ENCODE measurements at regions not wholly inside any gene's neighbourhood (a gene's known extent, or its start where the extent isn't known, plus 50 kb on each side); places are given as distances from the start of the nearest gene placed in this dataset.

DNA sequence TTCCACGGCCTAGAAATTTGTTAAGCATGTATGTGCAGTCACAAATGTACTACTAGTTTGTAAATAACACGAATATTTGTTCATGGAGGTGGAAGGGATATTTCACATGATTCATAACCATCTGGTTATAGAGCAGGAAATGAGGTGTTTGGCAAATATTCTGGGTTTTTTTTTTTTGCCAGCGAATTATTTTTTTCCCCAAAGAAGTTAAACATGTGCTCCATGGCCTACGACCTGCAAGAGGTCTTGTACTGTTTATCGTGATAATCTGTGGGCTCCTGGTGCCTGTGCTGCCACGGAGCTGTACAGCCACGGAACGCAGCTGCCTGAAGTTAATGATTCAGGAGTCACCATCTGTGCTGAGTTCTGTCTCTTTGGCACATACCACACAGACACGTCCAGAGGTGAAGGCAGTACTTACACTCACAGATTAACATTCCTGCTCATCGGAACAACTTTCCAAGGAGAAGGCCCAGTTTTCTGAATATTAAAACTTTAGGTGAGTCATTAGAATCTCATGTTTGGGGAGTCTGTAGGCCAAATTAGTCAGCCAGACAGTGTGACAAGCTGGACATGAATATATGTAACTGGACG lies 156.3 kb downstream of the TMX1 start:
- DNase-seq (ENCODE audit: low spot score): peak; percentile 40

DNA sequence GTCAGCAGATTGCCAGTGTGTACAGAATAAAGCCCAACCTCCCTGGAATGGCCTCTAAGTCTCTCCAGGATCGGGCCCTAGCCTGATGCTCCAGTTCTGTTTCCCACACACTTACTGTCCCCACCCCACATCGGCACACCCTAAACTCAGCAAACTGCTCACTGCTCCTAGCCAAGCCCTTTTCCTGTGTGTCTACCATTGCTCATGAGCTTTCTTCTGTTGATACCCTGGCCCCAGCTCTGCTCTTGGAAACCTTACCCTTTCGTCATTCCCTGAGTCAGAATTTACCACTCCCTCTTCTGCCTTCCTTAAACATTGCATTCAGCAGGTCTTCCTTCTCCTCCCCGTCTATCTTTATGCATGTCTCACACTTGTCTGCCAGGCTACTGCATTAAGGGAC lies 158.9 kb downstream of the TMX1 start:
- no peak for DNase-seq (ENCODE audit: low spot score)

DNA sequence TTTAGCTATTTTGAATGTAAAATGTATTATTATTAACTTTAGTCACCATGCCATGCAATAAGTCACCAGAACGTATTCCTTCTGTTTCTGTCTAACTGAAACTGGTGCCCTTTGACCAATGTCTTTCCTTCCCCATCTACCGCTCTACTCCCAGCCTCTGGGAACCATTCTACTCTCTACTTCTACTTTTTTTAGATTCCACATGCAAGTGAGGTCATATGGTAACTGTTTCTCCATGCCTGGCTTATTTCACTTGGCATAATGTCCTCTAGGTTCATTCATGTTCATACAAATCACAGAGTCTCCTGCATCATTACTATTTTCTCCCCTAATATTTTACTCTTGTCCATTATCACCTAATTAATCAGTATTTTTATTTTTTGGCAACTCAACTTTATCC lies 160.1 kb downstream of the TMX1 start:
- peak; percentile 42 for DNase-seq (ENCODE audit: low spot score)

DNA sequence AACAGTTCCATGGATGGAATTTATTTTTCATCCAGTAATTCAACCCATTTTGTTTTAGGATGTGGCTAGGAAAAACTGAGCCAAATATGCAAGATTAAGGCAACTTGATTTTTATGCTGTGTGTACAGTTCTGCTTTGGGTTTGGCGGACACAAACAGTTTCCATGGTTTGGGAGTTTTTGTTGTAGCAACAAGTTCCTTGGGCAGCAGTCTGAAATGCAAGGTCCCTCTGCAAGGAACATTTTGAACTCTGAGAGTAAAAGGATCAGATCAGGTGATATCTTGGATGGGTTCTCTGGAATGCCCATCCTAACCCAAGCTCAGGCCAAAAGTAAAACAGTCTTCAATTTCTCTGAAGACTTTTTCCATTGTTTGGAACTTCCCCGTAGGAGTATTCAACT lies 161.2 kb downstream of the TMX1 start:
- DNase-seq (ENCODE audit: low spot score): no peak

DNA sequence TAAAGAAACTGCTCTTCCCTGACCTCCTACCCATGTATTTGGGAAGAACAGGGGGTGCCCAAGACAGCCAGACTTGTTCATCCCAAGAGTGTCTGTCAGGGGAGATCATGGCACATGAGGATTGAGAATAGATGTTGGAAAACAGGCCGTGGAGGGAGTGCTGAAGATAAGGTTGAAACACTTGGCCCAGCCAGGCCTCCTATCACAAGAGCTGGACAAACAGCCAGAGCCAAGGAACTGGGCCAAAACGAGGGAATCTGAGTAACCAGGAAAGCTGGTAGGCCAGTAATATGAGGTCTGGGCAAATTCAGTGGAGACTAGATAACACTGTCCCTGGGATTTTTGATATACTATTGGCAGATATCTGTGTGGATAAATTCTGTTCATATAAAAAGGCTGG lies 161.7 kb downstream of the TMX1 start:
- no peak for DNase-seq (ENCODE audit: low spot score)

DNA sequence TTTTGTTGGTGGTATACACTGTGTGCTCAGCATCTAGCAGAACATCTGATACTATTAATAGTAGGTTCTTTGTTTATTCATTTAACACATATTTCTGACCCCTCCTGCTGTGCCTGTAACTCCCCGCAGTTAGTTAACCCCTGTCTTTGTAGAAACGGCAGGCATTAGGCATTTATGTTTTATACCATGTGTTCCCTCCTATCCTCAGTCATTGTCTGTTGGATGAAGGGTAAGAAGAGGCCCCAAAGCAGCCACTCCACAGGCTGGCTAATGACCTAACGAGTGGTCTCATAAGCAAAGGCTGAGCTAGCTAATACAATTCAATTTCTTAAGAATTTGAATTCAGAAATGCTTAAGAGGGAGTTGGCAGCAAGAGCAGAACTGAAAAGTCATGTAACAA lies 170.8 kb downstream of the TMX1 start:
- no peak for DNase-seq (ENCODE audit: low spot score)

DNA sequence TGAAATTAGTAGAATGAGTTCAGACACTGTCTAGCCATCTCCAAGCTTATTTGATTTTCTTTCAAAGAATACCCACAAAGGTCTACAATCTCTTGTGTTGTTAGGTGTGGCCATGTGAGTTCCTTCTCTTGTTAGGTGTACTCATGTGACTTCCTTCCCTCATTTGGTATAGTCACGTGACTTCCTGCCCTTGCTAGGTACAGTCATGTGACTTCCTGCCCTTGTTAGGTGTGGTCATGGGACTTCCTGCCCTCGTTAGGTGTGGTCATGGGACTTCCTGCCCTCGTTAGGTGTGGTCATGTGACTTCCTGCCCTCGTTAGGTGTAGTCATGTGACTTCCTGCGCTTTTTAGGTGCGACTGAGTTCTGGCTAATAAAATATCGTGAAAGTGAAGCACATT lies 179.6 kb downstream of the TMX1 start:
- no peak for DNase-seq (ENCODE audit: low spot score)

DNA sequence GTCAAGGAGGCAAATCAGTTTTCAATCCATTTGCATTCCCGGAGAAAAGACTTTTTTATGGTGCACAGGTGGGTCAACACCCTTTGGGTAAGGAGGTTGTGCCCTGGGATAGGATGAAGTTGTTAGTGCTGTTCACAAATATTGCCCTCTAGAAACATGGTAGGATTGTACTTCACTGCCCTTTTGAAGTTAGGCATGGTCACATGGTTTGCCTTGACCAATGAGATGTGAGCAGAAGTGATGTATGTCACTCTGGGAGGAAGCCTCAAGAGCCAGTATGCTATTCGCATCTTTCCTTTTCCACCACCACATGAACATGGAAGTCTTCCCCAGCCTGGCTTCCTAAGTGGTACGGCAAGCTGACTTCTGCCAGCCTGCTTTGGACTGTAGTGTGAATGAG lies 182.7 kb downstream of the TMX1 start:
- no peak for DNase-seq (ENCODE audit: low spot score)

DNA sequence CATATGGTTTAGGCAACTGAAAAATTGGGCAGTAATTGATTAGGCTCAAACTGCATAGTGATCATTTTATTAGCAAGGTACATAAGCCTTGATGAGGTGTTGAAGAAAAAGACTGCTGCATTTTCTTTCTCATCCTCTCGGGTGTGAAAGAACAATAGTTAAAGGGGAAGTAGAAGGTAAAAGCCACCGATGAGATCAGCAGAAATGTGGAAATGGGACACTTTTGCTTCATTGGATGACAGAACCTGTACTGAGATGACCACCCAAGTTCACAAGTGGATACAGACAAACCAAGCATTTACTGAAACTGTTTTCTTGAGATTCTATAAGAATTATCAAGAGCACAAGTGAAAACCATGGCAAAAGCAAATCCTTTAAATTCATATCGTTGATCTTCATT lies 184.0 kb downstream of the TMX1 start:
- no peak for DNase-seq (ENCODE audit: low spot score)

DNA sequence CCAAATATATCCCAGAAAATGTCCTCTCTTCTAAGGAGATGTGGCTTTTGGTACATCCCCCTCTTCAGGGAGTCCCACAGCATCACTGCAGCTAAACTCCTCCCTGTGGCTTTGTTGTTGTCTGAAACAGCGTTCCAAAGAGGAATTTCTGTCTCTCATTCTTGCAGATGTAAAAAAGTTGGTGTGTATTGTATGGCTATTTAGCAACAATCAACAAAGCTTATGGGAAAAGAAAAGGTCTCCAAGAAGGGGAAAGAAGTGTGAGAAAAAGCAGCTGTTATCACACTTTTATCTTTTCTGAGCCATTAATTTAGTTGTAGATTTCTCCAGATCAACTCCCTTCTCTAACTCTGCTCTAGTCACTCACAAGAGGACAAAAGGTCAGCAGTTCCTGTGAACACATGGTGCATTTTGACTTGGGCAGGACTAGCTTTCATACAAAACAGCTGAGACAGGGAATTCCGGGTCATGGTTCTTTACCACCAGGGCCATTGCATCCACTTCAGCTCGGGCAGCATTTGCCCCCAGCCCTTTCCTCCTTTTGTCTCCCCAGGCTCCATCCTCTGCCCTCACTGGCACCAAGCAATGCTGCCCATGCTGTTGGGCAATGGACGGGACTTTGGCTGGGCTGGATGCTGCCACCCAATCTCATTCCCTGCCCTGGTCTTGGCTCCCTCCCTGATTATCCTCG lies 184.7 kb downstream of the TMX1 start:
- DNase-seq (ENCODE audit: low spot score): peak; percentile 55

DNA sequence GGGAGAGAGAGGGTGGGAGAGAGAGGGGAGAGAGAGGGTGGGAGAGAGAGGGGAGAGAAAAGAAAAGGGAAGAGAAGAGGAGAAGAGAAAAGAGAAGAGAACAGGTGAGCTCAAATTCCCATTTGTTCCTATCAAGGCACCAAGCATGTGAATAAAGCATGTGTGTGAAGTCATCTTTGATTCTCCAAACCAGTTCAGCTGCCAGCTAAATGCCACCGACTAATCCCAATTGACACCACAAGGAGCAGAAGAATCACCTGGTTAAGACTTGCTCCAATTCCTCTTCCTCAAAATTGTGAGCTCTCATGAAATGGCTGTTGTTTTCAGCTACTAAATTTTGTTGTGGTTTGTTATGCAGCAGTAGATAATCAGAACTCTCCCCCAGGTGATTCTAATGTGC lies 188.9 kb downstream of the TMX1 start:
- no peak for DNase-seq (ENCODE audit: low spot score)

DNA sequence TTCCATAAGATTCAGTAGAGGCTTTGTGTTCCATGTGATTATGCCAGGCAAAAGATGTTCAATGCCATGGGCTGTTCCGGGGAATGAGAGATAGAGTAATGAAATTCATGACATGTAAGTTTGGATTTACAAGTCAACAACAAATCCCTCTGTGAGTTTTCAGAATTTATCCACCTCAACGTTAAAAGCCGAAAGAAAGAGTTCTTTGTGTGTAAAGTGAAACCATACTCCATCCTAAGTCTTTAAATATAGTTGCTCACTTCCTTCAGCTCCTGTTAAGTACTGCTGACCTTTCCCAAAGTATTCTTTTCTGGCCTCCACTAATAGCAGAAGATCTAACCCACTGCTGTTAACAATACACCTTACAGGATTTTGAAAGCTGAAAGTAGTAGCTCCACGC lies 190.0 kb downstream of the TMX1 start:
- no peak for DNase-seq (ENCODE audit: low spot score)

DNA sequence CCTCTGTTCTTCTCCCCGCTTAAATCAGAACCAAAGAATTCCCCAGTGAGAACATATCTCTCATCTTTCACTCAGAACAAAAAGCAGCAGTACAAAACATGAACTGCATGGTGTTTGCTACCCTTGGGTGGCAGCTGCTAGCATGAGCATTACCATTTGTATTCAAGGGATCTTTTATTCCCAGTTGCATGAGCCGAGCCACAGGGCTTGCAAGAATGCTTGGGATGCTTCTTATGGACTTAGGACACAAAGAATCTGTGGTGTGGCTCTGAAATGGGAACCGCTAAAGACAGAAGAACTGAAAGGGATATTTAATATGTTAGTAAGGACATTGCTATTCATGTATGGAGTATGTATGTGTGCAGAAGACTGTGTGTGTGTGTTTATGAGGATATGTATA lies 190.6 kb downstream of the TMX1 start:
- no peak for DNase-seq (ENCODE audit: low spot score)

DNA sequence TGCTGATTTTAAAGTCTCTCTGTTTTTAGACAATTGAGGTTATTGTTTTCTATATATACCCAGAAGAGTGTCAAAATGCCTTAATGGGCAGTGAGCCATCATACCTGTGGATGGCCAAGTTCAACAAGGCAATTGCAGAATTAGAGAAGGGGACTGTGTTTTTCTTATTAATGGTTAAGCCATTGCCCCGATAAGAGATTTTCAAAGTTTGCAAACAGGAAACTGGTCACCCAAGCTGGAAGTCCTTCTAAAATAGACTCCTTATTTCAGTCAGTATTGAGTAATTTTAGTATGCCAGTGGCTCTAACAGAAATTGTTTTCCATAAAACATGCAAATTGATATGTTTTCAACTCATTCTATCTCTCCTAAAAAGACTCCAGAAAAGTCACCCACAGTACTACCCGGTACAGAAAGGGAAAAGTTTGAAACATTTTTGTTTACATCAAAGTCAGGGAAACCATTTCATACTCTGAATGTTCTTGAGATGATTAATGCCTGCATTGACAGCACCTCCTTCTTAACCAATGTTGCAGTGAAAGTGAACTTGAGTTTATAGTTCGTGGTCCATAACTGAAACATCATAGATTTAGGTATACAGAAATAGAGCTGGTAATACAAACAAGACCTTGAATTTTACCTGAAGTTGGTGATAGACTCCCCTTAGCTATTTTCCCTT lies 191.1 kb downstream of the TMX1 start:
- DNase-seq (ENCODE audit: low spot score): no peak

DNA sequence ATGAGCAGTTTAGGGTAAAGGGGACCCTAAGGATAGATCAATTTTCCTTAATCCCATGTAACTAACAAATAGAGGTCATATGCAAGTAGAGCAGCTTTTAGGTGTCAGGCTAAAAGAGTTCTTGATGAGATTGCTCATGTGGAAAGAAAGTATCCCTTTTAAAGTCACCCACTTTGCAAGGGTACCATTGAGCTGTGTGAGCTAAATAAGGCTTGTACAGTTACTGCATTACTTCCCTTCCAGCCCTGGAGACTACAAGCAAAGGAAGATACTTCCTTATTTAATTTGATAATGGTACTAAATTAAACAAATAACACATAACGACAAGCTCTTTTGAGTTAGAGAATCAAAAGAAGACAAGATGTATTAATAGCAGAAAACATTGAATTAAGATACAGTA lies 191.7 kb downstream of the TMX1 start:
- DNase-seq (ENCODE audit: low spot score): no peak

DNA sequence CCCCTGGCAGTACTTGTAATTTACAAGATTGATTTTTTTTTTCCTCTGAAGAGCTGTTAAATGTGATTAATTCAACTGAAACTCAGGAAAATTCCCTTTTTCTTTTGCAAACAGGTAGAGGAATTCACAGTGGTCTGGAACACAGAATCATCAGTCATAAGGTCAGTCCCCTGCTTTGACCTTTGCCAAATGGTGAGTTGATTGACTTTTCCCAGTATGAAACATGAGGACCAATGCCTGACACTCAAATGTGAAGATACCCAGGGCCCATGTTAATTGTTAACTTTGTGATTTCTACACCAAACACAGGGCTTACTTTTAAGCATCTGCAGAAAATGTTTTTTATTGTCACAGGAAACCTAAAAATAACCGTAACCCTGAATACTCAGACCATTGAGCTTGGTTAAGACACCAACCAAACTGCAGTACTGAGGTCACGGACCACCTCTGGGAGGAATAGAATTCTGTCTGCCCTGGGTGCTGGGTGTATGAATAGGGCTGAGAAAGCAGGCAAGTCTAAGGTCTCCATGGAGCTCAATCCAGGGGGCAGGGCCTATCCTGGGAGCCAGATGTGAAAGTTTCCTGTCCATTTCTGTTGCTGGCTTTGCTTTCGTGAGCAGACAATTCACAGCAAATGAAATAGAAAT lies 192.4 kb downstream of the TMX1 start:
- DNase-seq (ENCODE audit: low spot score): no peak

DNA sequence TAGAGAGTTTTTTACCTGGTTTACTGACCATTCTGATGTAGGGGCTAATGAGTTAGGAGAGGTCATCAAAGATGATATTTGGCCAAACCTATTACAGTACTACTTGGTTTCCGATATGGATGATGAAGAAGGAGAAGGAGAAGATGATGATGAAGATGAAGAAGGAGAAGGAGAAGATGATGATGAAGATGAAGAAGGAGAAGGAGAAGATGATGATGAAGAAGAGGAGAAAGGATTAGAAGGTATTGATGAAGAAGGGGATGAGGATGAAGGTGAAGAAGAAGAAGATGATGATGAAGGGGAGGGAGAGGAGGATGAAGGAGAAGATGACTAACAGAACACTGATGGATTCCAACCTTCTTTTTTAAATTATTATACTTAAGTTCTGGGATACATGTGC lies 196.6 kb downstream of the TMX1 start:
- no peak for DNase-seq (ENCODE audit: low spot score)

DNA sequence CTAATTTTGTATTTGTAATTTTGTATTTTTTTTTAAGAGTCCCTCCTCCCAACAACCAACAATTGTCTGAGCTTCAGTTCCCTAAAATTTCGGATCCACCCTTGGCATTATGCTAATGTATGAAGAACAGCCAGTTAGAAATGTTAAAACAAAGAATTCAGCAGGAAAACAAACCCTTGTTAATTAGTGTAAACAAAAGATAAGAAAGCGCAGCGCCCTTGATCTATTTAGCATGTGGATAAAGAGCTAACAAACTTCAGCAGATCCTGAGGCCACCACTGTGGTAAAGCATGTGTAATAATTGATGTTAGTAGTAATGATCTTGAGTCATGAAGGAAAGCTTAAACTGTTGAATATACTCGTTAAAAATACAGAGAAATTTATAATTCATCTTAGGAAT lies 199.8 kb downstream of the TMX1 start:
- no peak for DNase-seq (ENCODE audit: low spot score)

DNA sequence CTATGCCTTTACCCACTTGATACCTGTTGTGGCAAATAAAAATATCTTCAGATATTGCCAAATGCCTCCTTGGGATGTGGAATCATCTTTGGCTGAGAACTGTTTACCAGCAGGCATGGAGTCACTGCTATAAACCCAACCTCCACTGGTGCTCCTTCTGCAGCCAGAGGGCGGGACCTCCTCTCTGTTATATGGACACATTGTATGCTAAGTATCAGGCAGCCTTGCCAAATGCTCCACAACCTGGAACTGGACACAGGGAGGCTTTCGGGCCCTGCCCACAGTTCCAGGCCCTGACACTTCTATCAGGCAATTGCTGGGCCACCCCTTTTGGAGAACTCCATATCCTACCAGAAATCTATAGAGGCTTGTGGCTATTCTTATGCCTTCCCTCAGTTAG lies 201.0 kb downstream of the TMX1 start:
- DNase-seq (ENCODE audit: low spot score): no peak

DNA sequence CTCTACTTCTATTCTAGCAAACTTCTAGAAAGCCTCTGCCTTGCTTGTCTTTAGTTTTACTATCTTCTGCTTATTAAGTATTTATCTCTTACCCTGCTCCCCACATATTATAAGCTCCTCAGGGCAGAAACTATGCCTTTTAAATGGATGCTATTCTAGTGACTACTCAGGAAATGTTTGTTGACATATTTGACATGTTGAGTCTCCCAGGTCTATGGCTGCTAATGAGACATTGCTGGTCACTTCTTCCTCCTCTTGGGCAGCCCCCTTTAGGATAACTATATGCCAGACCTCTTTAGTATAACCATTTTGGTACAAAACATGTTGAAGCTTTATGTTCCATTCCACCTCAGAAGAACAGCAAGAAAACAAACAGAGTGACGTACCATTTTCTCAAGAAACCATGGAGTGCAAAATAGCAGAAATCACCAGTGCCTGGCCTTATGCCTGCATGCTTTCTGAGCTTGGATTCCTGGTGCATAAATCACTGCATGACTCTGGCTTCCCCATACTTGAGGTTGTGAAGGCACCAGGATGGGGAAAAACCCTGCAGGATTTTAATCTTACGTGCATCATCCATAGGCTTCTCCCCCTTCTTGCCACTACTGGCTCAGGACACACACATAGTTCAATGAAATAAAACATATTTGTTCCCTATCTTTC lies 202.6 kb downstream of the TMX1 start:
- peak; percentile 89 for DNase-seq (ENCODE audit: low spot score)

DNA sequence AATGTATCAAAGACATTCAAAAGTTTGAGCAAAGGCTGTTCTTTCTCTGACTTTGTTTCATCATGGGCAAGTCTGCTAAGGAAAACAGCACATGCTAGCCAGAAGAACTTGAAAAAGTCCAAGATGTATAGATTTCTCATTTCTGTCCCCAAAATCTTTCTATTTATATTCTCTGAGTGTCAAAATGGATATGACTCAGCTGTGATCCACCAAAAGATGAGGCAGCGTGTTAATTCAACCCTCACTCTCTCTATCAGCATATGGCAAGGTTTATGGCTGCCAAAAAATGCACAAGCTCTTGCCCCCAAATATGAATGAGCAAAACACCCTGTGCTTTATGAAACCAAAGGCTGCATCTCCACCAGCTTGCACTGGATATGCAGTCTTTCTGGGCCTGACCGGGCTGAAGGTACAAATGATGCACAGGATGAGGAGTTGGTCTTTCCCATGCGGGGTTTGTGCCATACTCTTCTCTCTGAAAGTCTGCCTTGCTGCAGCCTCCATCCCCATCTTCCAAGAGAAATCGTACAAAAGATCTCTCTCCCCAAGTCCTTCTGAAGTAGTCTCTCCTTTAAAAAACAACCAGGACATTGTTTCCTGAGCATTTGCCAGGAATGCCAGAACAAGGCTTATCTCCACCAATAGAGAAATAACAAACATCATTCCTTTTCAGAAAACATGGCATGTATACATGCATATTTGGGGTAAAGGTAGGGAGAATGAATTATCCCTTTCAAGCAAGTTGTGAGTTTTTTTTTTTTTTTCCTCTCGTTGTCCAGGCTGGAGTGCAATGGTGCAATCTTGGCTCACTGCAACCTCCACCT lies 203.4 kb downstream of the TMX1 start:
- DNase-seq (ENCODE audit: low spot score): no peak
